NCI-H2227 (cell line): ENCODE measurements at regions not wholly inside any gene's neighbourhood (a gene's known extent, or its start where the extent isn't known, plus 50 kb on each side); places are given as distances from the start of the nearest gene placed in this dataset.
"Not testable (repeated sequence)": the region's sequence is repeated elsewhere in the genome, so short reads cannot be mapped to it uniquely, and the experiment has no call there.

Experiments used
- DNase-seq: peaks from one replicate; lab custom pipeline; 2025; ENCODE audit not compliant: unreplicated experiment; lab: John Stamatoyannopoulos, UW

- no peak for DNase-seq
Observed at GRCh38 chr18:27585602-27586173, 400.6 kb upstream of the CHST9 start.

- no peak for DNase-seq
Observed at GRCh38 chr18:27583466-27583865, 398.4 kb upstream of the CHST9 start.

- DNase-seq: no peak
Observed at GRCh38 chr18:27582760-27583412, 397.8 kb upstream of the CHST9 start.

GRCh38 chr18:27581296-27581904 lies 396.3 kb upstream of the CHST9 start:
- no peak for DNase-seq

GRCh38 chr18:27579364-27579763 lies 394.3 kb upstream of the CHST9 start:
- no peak for DNase-seq

- no peak for DNase-seq
Observed at GRCh38 chr18:27577752-27578151, 392.6 kb upstream of the CHST9 start.

GRCh38 chr18:27577265-27577664 lies 392.2 kb upstream of the CHST9 start:
- DNase-seq: no peak

- no peak for DNase-seq
Observed at GRCh38 chr18:27567434-27567833, 382.3 kb upstream of the CHST9 start.

GRCh38 chr18:27564066-27564465 lies 379.0 kb upstream of the CHST9 start:
- no peak for DNase-seq

- DNase-seq: no peak
Observed at GRCh38 chr18:27558388-27559155, 373.5 kb upstream of the CHST9 start.

GRCh38 chr18:27556741-27557140 lies 371.6 kb upstream of the CHST9 start:
- no peak for DNase-seq

GRCh38 chr18:27549335-27550039 lies 364.4 kb upstream of the CHST9 start:
- DNase-seq: no peak

GRCh38 chr18:27546991-27547390 lies 361.9 kb upstream of the CHST9 start:
- no peak for DNase-seq

- no peak for DNase-seq
Observed at GRCh38 chr18:27544206-27544605, 359.1 kb upstream of the CHST9 start.

GRCh38 chr18:27541293-27541692 lies 356.2 kb upstream of the CHST9 start:
- no peak for DNase-seq

- no peak for DNase-seq
Observed at GRCh38 chr18:27540111-27540510, 355.0 kb upstream of the CHST9 start.

- DNase-seq: no peak
Observed at GRCh38 chr18:27528925-27529521, 343.9 kb upstream of the CHST9 start.

GRCh38 chr18:27527856-27528255 lies 342.7 kb upstream of the CHST9 start:
- no peak for DNase-seq

- DNase-seq: no peak
Observed at GRCh38 chr18:27520401-27520800, 335.3 kb upstream of the CHST9 start.

GRCh38 chr18:27510036-27510633 lies 325.0 kb upstream of the CHST9 start:
- DNase-seq: not testable (repeated sequence)
